Stimulated activated naive CD4-positive, alpha-beta T cell treated with Interleukin-2 at 50 U/mL for 16 hours (primary cell): ENCODE measurements at regions not wholly inside any gene's neighbourhood (a gene's known extent, or its start where the extent isn't known, plus 50 kb on each side); places are given as distances from the start of the nearest gene placed in this dataset.

Experiments
- DNase-seq: peaks from one replicate; lab custom pipeline; 2025; lab: John Stamatoyannopoulos, UW

- no peak for DNase-seq
Measured at GRCh38 chr18:51399491-51400122, 202.1 kb upstream of the MEX3C start.

GRCh38 chr18:51400721-51401120, 203.2 kb upstream of the MEX3C start:
- no peak for DNase-seq

- DNase-seq, result no peak
Measured at GRCh38 chr18:51401912-51402311, 204.4 kb upstream of the MEX3C start.

GRCh38 chr18:51404620-51405019, 207.1 kb upstream of the MEX3C start:
- DNase-seq, result no peak

GRCh38 chr18:51405683-51406477, 208.4 kb upstream of the MEX3C start:
- DNase-seq, result no peak

- no peak for DNase-seq
Measured at GRCh38 chr18:51417643-51418483, 220.4 kb upstream of the MEX3C start.

GRCh38 chr18:51425475-51425874, 228.0 kb upstream of the MEX3C start:
- no peak for DNase-seq

- no peak for DNase-seq
Measured at GRCh38 chr18:51425889-51426288, 228.4 kb upstream of the MEX3C start.

GRCh38 chr18:51426996-51427395, 229.5 kb upstream of the MEX3C start:
- DNase-seq, result no peak

GRCh38 chr18:51429644-51430043, 232.2 kb upstream of the MEX3C start:
- DNase-seq, result no peak

GRCh38 chr18:51430538-51430937, 233.1 kb upstream of the MEX3C start:
- no peak for DNase-seq

GRCh38 chr18:51433296-51433695, 235.8 kb upstream of the MEX3C start:
- no peak for DNase-seq

- DNase-seq, result no peak
Measured at GRCh38 chr18:51433881-51434280, 236.4 kb upstream of the MEX3C start.

GRCh38 chr18:51437280-51438271, 240.1 kb upstream of the MEX3C start:
- no peak for DNase-seq

GRCh38 chr18:51438797-51439350, 241.4 kb upstream of the MEX3C start:
- DNase-seq, result no peak

GRCh38 chr18:51442012-51442411, 244.5 kb upstream of the MEX3C start:
- no peak for DNase-seq

GRCh38 chr18:51446571-51447210, 249.2 kb upstream of the MEX3C start:
- DNase-seq, result no peak

GRCh38 chr18:51447351-51448342, 250.2 kb upstream of the MEX3C start:
- no peak for DNase-seq

- DNase-seq, result no peak
Measured at GRCh38 chr18:51448949-51449348, 251.5 kb upstream of the MEX3C start.
